Hematopoietic multipotent progenitor cell treated with erythropoietin and hydrocortisone succinate and interleukin-3 and kit ligand, for 17 days (in vitro differentiated cells): ENCODE measurements at regions not wholly inside any gene's neighbourhood (a gene's known extent, or its start where the extent isn't known, plus 50 kb on each side); places are given as distances from the start of the nearest gene placed in this dataset.
"Not testable (repeated sequence)": the region's sequence is repeated elsewhere in the genome, so short reads cannot be mapped to it uniquely, and the experiment has no call there.

Experiments
- DNase-seq: peaks from one replicate; pipeline ENCODE4 v3.0.0-alpha.2; 2015; ENCODE audit warnings: low spot score

DNA sequence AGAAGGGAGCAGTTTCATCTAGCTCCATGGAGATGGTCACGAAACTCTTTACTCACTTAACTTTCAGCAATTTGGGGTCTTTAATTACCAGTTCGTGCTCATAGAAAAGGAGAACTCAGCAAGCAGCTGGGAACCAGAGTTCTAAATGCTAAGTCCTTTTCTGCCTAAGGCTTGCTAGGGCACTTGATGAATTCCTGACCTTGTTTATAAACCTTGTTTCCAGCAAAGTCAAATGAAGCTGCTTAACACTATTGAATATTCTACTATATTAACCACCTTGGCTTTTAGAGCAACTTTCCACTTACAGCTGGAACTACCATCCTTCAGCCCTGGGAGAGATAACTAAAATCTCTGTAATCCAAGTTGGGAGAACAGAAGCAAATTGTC lies 79.5 kb upstream of the TSC22D2 start:
- DNase-seq: no peak

DNA sequence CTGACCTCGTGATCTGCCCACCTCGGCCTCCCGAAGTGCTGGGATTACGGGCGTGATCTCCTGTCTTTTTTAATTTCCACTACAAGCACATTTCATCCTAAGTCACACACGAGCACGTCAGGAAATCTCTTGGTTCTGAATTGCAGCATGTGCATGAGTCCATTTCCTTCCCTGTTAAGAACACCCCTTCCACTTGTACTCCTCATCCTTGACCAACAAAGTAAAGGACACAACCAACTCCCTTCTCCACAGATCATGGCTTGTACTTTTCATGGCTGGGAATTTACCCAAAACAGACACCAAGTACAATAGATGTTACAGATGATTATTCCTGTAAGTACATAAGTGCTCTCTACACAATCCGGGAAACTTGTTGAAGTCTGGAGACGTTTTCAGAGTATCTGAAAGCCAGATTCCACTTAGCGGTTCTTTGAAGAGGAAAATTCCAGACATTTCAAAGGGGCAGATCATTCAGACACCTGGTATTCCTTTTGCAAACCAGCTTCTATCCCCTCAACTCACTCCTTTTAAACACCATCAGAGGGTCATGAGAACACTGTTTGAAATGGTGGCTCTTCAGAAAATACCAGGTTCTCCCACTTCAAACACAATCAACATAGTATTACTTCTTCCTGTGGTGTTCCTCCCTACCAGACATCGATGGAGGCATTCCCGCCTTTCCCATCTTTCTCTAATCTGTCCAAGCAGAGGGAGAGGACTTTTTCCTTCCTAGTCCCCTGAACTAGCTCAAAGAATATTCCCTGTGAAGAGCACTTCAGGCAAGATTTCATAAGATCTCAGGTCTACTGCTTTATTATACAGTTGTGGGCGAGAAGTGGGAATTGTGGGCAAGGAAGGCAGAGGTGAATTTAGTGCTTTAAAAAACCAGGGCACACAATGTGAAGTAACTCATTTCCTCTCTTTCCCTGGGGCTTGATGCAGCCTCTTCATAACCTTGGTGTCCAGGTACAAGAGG lies 80.1 kb upstream of the TSC22D2 start:
- DNase-seq: no peak

DNA sequence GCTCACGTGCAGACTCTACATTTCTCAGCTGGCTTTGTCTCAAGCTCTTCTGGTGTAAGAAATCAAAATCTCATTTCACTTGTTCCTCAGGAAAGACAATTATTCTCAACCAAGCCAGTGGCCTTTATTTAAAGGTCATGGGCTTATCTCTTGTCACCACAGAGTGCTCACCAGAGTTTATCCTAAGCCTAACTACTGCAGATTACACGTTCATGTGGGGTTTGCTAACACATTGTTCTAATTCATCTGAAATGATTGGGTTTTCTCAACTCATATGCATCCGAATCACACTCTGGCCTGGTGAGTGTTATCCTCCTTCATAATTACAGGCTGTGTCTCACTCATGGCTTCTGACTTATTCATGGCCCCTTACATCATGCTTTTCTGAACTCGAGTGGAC lies 83.3 kb upstream of the TSC22D2 start:
- no peak for DNase-seq

DNA sequence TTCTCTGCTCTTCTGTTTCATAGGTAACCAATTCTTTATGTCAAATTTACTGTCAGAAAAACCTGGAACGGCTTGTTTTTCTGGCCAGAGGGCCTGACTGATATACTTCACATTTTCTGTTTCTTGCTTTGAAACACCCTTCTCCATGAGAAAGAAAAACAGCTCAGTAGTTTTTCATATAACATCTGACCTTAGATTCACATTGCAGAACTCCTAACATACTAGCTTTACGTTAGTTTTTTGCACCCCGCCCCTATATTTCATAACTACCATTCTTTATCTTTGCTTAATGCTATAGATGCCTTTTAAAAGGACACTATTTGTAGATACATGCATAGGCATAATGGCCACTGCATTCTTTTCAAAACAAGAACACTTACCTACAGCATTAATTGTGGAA lies 83.9 kb upstream of the TSC22D2 start:
- DNase-seq: no peak

DNA sequence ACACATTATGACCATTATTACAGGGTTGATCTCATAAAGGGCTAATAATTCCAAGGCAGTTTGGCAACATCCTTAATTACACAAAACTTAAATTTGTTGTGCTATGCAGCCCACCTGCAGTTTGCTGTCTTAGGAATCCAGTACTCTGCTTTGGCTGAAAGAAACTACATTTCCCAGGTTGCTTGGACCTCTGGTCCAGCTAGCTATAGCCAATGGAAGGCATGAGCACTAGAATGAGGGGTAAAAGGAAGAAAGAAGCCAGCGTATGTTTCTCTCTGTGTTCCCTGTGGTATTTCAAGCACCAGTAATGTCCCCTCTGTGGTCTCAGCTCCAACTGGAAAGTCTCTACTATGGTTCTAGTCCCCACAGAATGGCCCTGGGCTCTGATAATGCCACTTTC lies 84.3 kb upstream of the TSC22D2 start:
- no peak for DNase-seq

DNA sequence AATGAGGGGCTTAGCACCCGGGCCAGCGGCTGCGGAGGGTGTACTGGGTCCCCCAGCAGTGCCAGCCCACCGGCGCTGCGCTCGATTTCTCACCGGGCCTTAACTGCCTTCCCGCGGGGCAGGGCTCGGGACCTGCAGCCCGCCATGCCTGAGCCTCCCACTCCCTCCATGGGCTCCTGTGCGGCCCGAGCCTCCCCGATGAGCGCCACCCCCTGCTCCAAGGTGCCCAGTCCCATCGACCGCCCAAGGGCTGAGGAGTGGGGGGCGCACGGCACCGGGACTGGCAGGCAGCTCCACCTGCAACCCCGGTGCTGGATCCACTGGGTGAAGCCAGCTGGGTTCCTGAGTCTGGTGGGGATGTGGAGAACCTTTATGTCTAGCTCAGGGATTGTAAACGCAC lies 85.0 kb upstream of the TSC22D2 start:
- DNase-seq: not testable (repeated sequence)

DNA sequence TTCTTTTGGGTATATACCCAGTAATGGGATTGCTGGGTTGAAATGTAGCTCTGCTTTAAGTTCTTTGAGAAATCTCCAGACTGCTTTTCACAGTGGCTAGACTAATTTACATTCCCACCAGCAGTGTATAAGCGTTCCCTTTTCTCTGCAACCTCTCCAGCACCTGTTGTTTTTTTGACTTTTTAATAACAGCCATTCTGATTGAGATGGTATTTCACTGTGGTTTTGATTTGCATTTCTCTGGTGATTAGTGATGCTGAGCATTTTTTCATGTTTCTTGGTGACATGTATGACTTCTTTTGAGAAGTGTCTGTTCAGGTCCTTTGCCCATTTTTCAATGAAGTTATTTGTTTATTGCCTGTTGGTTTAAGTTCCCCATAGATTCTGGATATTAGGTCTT lies 87.1 kb upstream of the TSC22D2 start:
- not testable (repeated sequence) for DNase-seq

DNA sequence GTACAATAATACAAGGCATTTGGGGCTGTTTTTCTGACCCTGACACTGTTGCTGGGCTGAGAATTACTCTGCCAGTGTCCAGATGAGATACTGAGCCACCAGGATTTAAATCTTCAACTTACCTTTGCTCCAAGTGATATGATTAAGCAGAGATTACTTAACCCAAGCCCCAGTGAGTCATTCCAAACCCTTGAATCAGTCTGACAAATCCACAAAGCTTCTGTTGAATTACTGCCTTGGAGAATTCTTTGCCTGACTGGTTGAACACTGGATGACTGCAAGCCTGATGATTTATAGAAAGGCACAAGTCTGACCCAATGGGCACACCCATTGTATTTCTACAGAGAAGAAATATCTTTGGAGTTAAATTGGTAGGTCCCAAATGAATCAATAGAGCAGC lies 88.2 kb upstream of the TSC22D2 start:
- no peak for DNase-seq

DNA sequence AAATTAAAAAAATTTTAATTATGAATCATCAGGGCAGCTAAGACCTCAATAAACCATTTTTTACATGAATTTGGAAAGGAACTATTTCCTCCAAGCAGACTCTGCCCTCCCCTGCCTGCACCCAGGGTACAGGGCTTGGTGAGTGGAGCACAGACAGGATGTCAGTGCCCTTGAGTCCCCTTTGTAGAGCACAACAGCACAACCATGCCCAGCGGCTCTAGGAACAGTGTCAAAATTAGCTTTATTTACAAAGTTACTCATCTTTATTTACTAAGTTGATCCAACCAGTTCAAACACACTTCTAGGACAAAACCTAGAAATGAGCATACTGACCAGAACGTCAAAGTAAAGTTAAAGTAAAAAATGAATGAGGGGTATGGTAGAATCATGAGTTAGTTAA lies 90.6 kb upstream of the TSC22D2 start:
- no peak for DNase-seq

DNA sequence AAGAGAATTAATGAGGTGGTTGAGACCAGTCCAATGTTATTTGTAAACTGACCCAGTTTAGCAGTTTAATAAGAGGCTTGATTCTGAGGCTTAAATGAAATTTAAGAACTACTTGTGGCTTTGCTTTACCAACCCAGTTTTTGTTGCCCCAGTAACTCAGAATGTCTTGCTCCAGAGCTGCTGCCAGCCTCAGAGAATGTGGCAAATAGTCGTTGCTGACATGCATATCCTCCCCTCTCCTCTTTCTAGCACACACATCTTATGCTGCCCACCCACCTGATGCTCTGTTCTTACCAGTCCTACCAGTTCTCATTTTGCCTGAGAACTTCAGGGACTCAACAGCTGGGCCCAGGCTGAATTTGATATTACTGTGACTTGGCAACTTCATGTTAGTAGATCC lies 92.4 kb upstream of the TSC22D2 start:
- no peak for DNase-seq

DNA sequence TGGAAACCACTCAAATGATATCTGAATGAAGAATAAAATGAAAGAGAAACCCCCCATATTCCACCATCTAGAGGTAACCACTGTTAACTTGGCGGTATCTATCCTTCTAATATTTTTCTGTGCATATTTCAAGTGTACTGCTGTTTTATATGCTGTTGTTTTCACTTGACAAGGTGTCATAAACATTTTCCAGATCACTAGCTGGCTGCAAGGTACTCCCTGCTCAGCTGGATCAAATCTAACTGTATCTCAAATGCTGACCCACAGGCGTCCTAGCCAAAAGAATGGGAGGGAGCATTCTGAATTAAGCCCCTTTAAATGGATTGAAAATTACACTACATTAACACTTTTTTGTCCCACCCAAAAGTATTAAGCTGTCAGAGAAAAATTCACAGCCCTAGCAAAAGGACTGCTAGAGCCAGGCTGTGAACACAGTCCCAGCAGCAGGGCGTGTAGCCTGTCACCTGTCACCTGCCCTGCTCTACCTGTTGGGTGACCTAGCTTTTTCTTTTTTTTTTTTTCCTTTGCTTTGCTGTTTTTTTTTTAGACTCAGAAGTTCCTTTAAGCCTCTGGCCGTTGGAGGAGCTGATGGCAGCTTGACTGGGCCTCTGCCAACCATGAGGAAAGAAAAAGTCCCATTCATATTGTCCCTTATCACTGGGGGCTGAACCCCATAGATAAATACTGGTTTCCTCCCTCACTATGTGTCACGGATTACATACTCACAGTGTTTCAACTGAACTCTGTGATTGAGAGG lies 93.7 kb upstream of the TSC22D2 start:
- DNase-seq: no peak

DNA sequence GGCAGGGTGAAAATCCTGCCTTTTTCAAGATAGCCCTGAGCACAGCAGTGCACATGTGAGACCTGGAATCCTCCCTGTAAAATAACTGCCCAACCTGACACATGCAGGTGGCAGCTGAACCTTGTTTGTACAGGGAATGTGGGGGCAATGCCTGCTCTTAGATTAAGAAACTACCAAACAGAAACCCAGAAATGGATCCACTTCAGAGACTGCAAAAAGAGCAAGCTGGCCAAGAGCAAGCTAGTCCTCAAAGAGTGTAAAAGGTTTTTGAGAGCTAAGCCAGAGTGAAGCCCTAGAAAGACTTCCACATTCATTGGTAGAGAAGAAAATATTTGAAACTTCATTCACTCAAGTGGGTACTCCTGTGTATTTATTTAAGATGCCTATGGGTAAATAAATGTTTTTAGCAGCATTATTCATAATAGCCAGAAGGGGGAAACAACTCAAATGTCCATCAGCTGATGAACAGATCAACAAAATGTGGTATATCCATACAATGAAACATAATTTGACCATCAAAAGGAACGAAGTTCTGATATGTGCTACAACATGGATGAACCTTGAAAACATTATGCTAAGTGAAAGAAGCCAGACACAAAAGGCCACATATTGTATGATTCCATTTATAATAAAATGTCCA lies 96.0 kb upstream of the TSC22D2 start:
- DNase-seq: no peak

DNA sequence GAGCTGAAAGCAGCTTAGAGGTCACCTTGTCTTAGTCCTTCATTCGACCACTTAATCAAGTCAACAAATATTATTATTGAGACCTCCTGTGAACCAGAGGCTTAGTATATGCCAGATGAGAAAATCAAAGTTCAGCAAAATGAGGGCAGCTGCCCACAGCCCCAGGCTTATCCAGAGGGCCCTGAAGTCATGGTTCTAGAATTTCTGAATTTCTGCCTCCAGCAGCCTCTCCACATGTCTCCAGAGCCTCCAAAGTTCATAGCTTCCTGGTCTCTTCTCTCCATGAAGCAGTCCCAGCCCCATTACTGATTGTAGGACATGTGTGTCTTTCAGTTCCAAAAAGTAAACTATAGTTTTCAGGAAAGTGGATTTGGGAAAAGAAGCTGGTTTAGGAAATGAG lies 96.9 kb upstream of the TSC22D2 start:
- no peak for DNase-seq

DNA sequence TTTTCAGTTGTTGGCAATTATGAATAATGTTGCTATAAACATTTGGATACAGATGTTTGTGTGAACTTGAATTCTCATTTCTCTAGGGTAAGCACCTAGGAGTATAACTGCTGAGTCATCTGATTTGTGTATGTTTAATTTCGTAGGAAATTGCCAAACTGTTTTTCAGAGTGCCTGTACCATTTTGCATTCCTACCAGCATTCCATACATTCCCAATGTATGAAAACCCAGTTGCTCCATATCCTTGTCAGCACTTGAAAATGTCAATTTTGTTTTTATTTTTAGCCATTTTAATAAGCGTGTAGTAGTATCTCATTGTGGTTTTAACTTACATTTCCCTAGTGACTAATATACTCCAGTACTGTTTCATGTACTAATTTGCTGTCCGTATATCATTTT lies 98.5 kb upstream of the TSC22D2 start:
- no peak for DNase-seq

DNA sequence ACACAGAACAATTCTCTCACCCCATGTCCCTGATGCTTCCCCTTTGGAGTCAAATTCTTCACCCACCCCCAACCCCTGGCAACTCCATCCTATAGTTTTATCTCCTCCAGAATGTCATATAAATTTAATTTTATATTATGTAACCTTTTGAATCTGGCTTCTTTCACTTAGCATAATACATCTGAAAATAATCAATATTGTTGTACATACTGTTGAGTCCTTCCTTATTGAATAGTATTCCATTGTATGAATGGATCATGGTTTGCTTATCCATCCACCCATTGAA lies 98.9 kb upstream of the TSC22D2 start:
- DNase-seq: no peak

DNA sequence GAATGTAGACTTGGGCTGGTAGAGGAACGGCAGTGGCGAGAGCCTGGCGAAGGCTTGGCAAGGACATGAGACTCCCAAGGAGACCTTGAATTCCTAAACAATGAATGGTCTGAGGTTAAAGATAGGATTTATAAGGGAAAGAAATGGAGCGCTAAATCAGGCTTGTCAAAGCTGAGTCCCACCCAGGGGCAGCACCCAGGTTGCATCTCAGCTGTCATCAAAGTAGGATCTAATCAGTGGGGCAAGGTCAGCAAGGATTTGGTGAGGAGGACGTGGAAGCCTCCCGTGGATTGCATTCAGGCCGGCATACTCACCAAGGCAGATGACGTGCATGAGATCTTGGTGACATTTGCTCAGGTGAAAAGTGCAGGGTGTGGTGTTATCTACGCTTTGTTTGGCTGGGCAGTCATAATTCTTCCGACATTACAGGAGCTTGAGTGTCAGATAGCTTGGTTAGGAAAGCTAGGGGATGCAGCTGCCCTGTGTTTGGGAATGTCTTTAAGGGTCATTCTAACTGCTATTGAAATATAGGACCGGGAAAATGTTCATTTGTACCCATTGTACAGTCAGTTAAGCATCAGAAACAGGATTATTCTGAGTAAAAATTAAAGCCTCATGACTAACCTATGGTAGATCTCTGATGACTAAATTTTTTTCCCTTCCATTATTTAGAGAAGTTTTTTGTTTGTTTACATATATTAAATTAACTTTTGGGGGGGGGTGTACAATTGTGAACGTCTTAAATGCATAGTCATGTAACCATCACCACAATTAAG lies 99.4 kb upstream of the TSC22D2 start:
- DNase-seq: no peak

DNA sequence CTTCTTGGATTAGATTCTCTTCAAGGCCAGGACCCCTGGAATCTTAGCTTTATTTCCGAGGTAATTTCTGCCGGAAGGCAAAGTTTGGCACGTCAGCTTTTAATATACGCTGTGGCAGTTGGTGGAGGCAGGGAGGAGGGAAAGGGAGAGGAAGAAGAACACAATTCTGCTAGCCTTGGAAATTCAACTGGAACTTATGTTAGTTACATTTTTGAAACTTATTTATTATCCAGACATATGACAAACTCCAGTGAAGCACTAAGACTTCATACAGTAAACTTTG lies 100.1 kb upstream of the TSC22D2 start:
- no peak for DNase-seq

DNA sequence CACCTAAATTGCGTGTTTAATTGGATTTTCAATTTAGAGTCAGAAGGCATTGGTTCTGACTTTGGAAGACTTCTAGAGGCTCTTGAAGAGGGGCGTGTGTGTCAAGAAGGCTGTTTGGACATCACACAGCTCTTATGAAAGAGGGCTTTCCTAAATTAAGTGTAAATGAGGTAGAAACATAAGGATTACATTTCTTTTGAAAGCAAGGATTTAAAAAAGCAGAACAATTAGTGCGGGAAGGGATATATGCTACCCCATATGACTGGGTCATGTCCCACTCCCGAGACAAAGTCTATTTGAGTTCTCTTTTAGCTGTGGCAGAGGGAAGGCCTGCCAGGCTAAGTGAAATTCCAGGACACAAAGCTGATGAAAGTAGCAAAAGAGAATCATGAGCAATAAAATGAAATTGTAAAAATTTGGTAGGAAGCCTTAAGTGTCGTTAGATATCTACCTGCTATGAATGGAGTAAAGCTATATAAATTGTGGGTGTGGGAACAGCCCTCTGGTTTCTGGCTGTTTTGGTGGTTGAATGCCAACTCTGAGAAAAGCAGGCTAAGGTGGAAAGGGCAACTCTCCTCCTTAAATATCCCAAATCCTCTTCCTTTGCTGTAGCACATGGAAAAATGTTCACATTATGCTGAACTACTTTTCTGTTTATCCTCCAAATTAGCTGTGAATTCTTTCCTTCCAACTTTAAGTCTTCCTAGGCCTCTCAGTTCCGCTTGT lies 100.6 kb upstream of the TSC22D2 start:
- DNase-seq: no peak

DNA sequence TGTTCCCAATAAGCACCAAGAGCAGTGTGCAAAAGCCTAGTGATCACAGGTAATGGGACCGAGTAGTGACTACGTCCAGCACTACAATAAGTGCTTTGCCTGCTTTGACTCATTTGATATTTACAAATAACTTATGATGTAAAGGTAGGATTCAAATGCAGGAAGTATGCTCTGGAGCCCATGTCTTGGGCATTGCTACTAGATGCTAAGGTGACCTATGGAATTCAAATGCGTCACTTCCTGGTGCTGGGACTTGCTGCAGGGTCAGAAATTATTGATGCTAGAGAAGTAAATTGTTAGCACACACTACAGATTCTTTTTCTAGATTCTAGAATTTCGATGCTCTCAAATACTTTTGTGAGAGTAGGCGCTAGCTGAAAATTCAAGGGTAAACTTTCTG lies 101.2 kb upstream of the TSC22D2 start:
- DNase-seq: no peak

DNA sequence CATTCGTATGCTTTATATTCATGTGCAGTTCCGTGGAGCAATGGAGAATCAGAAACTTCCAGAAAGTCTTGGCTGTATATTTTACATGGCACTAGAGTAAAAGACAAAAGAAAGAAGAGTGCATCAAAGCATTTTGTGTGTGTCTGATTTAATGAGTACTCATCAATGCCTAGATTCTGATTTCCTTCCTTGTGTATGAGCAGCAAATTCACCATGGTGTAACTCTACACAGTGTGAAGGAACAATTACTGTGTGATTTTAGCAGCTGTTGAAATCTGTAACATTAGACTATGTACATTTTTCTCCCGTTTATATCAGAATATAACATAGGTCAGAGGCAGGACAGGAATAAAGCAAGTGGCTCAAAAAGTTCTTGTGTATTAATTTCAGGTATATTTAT lies 102.0 kb upstream of the TSC22D2 start:
- DNase-seq: no peak

DNA sequence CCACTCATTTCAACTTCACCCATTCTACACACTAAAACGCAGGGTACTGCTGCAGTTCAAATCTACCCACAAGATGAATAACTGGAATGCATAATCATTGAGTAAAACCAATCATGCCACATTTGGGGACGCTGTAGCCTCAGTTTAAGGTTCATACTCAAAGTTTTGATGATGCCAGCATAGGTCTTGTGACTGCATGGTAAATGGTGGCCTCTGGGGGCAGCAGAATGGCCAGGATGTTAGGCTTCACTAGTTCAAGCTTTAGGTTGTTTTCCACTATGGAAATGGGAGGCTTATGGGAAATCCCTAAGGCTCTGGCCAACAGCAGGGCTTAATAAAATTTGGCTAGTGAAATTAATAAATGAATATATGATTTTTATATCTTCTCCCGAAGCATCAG lies 104.3 kb upstream of the TSC22D2 start:
- no peak for DNase-seq

DNA sequence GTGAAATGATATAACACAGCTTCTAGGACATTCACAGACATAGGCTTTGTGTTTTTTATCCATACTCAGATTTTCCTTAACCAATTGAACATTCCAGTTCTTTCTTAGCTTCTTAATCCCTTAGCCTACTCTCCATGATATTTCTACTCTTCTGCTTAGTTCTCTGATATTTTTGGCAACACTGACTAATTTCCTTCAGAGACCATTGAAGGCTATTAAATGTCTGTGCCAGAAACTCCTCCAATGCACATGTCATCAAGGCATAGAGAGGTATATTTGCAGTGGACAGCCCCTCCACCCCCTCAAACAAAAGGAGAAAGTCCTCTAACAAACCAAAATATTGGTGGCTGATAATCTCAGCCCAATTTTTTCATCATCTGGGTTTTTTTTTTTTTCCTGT lies 105.9 kb upstream of the TSC22D2 start:
- no peak for DNase-seq
